ENCODE measurements at regions not wholly inside any gene's neighbourhood (a gene's known extent, or its start where the extent isn't known, plus 50 kb on each side); places are given as distances from the start of the nearest gene placed in this dataset.

DNA sequence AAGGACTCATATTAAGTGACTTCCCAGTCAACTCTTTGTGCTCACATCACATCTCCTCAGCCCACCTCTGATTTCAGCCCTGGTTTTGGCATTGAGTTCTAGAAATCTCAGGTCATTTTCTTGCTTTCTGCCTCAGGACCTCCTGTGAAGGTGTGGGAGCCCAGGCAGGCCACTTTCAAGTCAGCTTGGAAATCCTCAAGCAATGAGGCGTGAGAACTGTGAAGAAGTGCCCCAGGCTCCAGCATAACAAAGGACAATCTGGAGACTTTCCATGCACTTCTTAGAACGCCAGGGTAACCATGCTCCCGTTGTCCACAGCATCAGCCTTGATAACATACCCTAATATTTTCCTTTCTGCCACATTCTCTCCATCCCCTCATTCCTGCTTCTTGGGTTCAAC is 131.2 kb upstream of the MAP3K1 start:
- Histone ChIP-seq H3K27ac (ENCODE audit: low read depth in 1 of 2, low read length in 2 of 2) (no peak overlapping the region), H3K4me3 (ENCODE audit: low read length in 2 of 2) (no peak overlapping the region), H3K36me3 (ENCODE audit: control insufficient read depth in 1 of 2, insufficient read depth in 2 of 2, low read length in 1 of 2) (no peaks in the 10 kb centered on the region), H3K27me3 (ENCODE audit: control insufficient read depth in 1 of 2, insufficient read depth in 2 of 2, low read length in 1 of 2) (no peaks in the 10 kb centered on the region), H3K9me3 (ENCODE audit: control insufficient read depth, low read length) (peaks cover 2% of the 10 kb centered on the region), H3K4me1 (ENCODE audit: control insufficient read depth in 1 of 2, insufficient read depth in 2 of 2, low read length in 2 of 2) (no peaks in the 10 kb centered on the region)
- 67 to 74% methylated on average over 3 of the region's 3 CpGs for WGBS, 2 donors
- intact Hi-C loops (cut with DNase I) = no loop called here
- DNase-seq (no peak), ATAC-seq (ENCODE audit: low FRiP score) (no peak)

DNA sequence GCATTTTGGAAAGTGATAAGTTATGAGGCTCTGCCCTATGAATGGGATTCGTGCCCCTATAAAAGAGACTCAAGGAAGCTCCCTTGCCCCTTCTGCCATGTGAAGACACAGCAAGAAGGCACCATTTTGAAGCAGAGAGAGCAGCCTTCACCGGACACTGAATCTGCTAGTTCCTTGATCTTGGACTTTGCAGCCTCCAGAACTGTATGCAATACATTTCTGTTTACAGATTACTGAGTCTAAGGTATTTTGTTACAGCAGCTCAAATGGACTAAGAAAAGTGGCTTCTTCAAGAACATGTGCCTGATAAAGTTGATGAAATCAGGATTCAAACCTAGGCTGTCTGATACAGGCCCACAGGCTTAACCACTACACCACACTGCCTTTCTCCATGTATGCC is 131.6 kb upstream of the MAP3K1 start:
- H3K36me3 ChIP-seq (ENCODE audit: control insufficient read depth in 1 of 2, insufficient read depth in 2 of 2, low read length in 1 of 2) = no peaks in the 10 kb centered on the region
- H3K4me1 ChIP-seq (ENCODE audit: control insufficient read depth in 1 of 2, insufficient read depth in 2 of 2, low read length in 2 of 2) = no peaks in the 10 kb centered on the region
- intact Hi-C loops (cut with DNase I) = no loop called here
- ATAC-seq (ENCODE audit: low FRiP score) (no peak), DNase-seq (no peak)
- H3K27ac ChIP-seq (ENCODE audit: low read depth in 1 of 2, low read length in 2 of 2) = no peak overlapping the region
- H3K4me3 ChIP-seq (ENCODE audit: low read length in 2 of 2) = no peak overlapping the region
- WGBS, 2 donors = 97 to 98% methylated on average over 2 of the region's 2 CpGs
- peaks cover 2% of the 10 kb centered on the region for H3K9me3 ChIP-seq (ENCODE audit: control insufficient read depth, low read length)
- H3K27me3 ChIP-seq (ENCODE audit: control insufficient read depth in 1 of 2, insufficient read depth in 2 of 2, low read length in 1 of 2) = no peaks in the 10 kb centered on the region

GRCh38 chr5:56683281-56683680 is 132.1 kb upstream of the MAP3K1 start:
- Histone ChIP-seq H3K27me3 (ENCODE audit: control insufficient read depth in 1 of 2, insufficient read depth in 2 of 2, low read length in 1 of 2) (no peaks in the 10 kb centered on the region), H3K9me3 (ENCODE audit: control insufficient read depth, low read length) (no peaks in the 10 kb centered on the region), H3K27ac (ENCODE audit: low read depth in 1 of 2, low read length in 2 of 2) (no peak overlapping the region), H3K4me1 (ENCODE audit: control insufficient read depth in 1 of 2, insufficient read depth in 2 of 2, low read length in 2 of 2) (no peaks in the 10 kb centered on the region), H3K4me3 (ENCODE audit: low read length in 2 of 2) (no peak overlapping the region), H3K36me3 (ENCODE audit: control insufficient read depth in 1 of 2, insufficient read depth in 2 of 2, low read length in 1 of 2) (no peaks in the 10 kb centered on the region)
- intact Hi-C loops (cut with DNase I) = no loop called here
- ATAC-seq (ENCODE audit: low FRiP score) (no peak), DNase-seq (no peak)
- 99 to 100% methylated on average over 1 of the region's 1 CpG for WGBS, 2 donors

- Histone ChIP-seq H3K36me3 (ENCODE audit: control insufficient read depth in 1 of 2, insufficient read depth in 2 of 2, low read length in 1 of 2) (no peaks in the 10 kb centered on the region), H3K27me3 (ENCODE audit: control insufficient read depth in 1 of 2, insufficient read depth in 2 of 2, low read length in 1 of 2) (no peaks in the 10 kb centered on the region), H3K27ac (ENCODE audit: low read depth in 1 of 2, low read length in 2 of 2) (no peak overlapping the region), H3K9me3 (ENCODE audit: control insufficient read depth, low read length) (no peaks in the 10 kb centered on the region), H3K4me3 (ENCODE audit: low read length in 2 of 2) (no peak overlapping the region), H3K4me1 (ENCODE audit: control insufficient read depth in 1 of 2, insufficient read depth in 2 of 2, low read length in 2 of 2) (peaks cover 0 to 4% of the 10 kb centered on the region in 2 donors)
- DNase-seq = no peak
- 71 to 77% methylated on average over 1 of the region's 1 CpG for WGBS, 2 donors
- intact Hi-C loops (cut with DNase I) = no loop called here
- no peak for ATAC-seq (ENCODE audit: low FRiP score)
Observed at GRCh38 chr5:56681346-56681745, 134.0 kb upstream of the MAP3K1 start.

DNA sequence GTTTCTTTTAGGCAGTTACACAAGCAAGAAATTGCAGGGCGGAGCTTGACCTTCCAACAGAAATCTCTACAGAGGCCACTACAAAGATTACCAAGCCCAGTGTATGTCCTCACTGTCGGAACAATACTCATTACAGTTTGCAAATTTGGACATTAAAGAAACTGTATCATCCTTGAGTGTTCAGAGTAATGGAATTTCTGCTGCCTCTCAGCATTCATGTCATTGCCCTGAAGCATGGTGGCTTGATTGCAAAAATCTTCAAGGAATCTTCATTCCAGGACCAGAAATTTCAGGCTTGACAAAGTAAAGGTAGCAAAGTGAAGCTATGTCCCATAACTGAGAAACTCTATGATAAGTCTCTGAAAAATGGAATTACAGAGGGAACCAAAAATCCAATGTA is 134.6 kb upstream of the MAP3K1 start:
- intact Hi-C loops (cut with DNase I) = no loop called here
- H3K4me1 ChIP-seq (ENCODE audit: control insufficient read depth in 1 of 2, insufficient read depth in 2 of 2, low read length in 2 of 2) = peaks cover 0 to 4% of the 10 kb centered on the region in 2 donors

GRCh38 chr5:56677690-56678305 is 137.6 kb upstream of the MAP3K1 start:
- intact Hi-C loops (cut with DNase I) = no loop called here

More for the DNA sequence above, 134.6 kb upstream of the MAP3K1 start:
- no peak overlapping the region for H3K4me3 ChIP-seq (ENCODE audit: low read length in 2 of 2)
- H3K36me3 ChIP-seq (ENCODE audit: control insufficient read depth in 1 of 2, insufficient read depth in 2 of 2, low read length in 1 of 2) = no peaks in the 10 kb centered on the region
- no peak overlapping the region for H3K27ac ChIP-seq (ENCODE audit: low read depth in 1 of 2, low read length in 2 of 2)
- no peak for DNase-seq
- H3K27me3 ChIP-seq (ENCODE audit: control insufficient read depth in 1 of 2, insufficient read depth in 2 of 2, low read length in 1 of 2) = no peaks in the 10 kb centered on the region
- no peaks in the 10 kb centered on the region for H3K9me3 ChIP-seq (ENCODE audit: control insufficient read depth, low read length)
- no peak for ATAC-seq (ENCODE audit: low FRiP score)
- 95 to 96% methylated on average over 2 of the region's 2 CpGs for WGBS, 2 donors

GRCh38 chr5:56676091-56676768 is 139.1 kb upstream of the MAP3K1 start:
- no peak overlapping the region for H3K27ac ChIP-seq (ENCODE audit: low read depth in 1 of 2, low read length in 2 of 2)
- H3K9me3 ChIP-seq (ENCODE audit: control insufficient read depth, low read length) = no peaks in the 10 kb centered on the region
- 75 to 80% methylated on average over 4 of the region's 4 CpGs for WGBS, 2 donors
- ATAC-seq (ENCODE audit: low FRiP score) (no peak), DNase-seq (no peak)
- intact Hi-C loops (cut with DNase I) = no loop called here
- no peaks in the 10 kb centered on the region for H3K36me3 ChIP-seq (ENCODE audit: control insufficient read depth in 1 of 2, insufficient read depth in 2 of 2, low read length in 1 of 2)
- H3K27me3 ChIP-seq (ENCODE audit: control insufficient read depth in 1 of 2, insufficient read depth in 2 of 2, low read length in 1 of 2) = no peaks in the 10 kb centered on the region
- H3K4me3 ChIP-seq (ENCODE audit: low read length in 2 of 2) = no peak overlapping the region
- peaks cover 0 to 4% of the 10 kb centered on the region in 2 donors for H3K4me1 ChIP-seq (ENCODE audit: control insufficient read depth in 1 of 2, insufficient read depth in 2 of 2, low read length in 2 of 2)

More at GRCh38 chr5:56677690-56678305, 137.6 kb upstream of the MAP3K1 start:
- Histone ChIP-seq H3K9me3 (ENCODE audit: control insufficient read depth, low read length) (no peaks in the 10 kb centered on the region), H3K4me1 (ENCODE audit: control insufficient read depth in 1 of 2, insufficient read depth in 2 of 2, low read length in 2 of 2) (peaks cover 0 to 4% of the 10 kb centered on the region in 2 donors), H3K27me3 (ENCODE audit: control insufficient read depth in 1 of 2, insufficient read depth in 2 of 2, low read length in 1 of 2) (no peaks in the 10 kb centered on the region), H3K4me3 (ENCODE audit: low read length in 2 of 2) (no peak overlapping the region), H3K27ac (ENCODE audit: low read depth in 1 of 2, low read length in 2 of 2) (no peak overlapping the region), H3K36me3 (ENCODE audit: control insufficient read depth in 1 of 2, insufficient read depth in 2 of 2, low read length in 1 of 2) (no peaks in the 10 kb centered on the region)
- ATAC-seq (ENCODE audit: low FRiP score) (no peak), DNase-seq (no peak)
- WGBS, 2 donors = 42 to 45% methylated on average over 2 of the region's 2 CpGs

DNA sequence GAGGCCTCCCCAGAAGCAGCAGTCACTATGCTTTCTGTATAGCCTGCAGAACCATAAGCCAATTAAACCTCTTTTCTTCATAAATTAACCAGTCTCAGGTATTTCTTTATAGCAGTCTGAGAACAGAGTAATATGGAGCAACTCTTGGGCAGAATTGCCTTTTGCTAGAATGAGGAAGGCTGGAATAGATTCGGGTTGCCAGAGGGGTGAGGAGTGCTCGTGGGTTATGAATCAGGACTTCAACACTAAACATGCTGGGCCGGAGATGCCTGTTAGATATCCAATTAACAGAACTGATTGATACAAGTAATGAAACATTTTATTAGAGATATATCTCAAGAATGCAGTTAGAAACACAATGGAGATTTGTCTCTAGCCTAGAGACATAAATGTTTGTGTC is 140.9 kb upstream of the MAP3K1 start:
- DNase-seq = no peak
- Histone ChIP-seq H3K9me3 (ENCODE audit: control insufficient read depth, low read length) (no peaks in the 10 kb centered on the region), H3K4me3 (ENCODE audit: low read length in 2 of 2) (no peak overlapping the region), H3K27me3 (ENCODE audit: control insufficient read depth in 1 of 2, insufficient read depth in 2 of 2, low read length in 1 of 2) (no peaks in the 10 kb centered on the region), H3K27ac (ENCODE audit: low read depth in 1 of 2, low read length in 2 of 2) (no peak overlapping the region), H3K36me3 (ENCODE audit: control insufficient read depth in 1 of 2, insufficient read depth in 2 of 2, low read length in 1 of 2) (no peaks in the 10 kb centered on the region), H3K4me1 (ENCODE audit: control insufficient read depth in 1 of 2, insufficient read depth in 2 of 2, low read length in 2 of 2) (peaks cover 0 to 4% of the 10 kb centered on the region in 2 donors)
- ATAC-seq (ENCODE audit: low FRiP score) = no peak
- WGBS, 2 donors = 95% methylated on average over 3 of the region's 3 CpGs
- intact Hi-C loops (cut with DNase I) = no loop called here

- no peaks in the 10 kb centered on the region for H3K9me3 ChIP-seq (ENCODE audit: control insufficient read depth, low read length)
- peak in 1 of 2 donors; percentile 56 for DNase-seq
- H3K36me3 ChIP-seq (ENCODE audit: control insufficient read depth in 1 of 2, insufficient read depth in 2 of 2, low read length in 1 of 2) = no peaks in the 10 kb centered on the region
- H3K4me1 ChIP-seq (ENCODE audit: control insufficient read depth in 1 of 2, insufficient read depth in 2 of 2, low read length in 2 of 2) = peaks cover 0 to 4% of the 10 kb centered on the region in 2 donors
- intact Hi-C loops (cut with DNase I) = no loop called here
- no peak for ATAC-seq (ENCODE audit: low FRiP score)
- 90 to 94% methylated on average over 5 of the region's 5 CpGs for WGBS, 2 donors
- H3K4me3 ChIP-seq (ENCODE audit: low read length in 2 of 2) = no peak overlapping the region
- no peaks in the 10 kb centered on the region for H3K27me3 ChIP-seq (ENCODE audit: control insufficient read depth in 1 of 2, insufficient read depth in 2 of 2, low read length in 1 of 2)
- no peak overlapping the region for H3K27ac ChIP-seq (ENCODE audit: low read depth in 1 of 2, low read length in 2 of 2)
Observed at GRCh38 chr5:56673171-56673570, 142.2 kb upstream of the MAP3K1 start.
